Left renal cortex interstitium (tissue), 4 donors: ENCODE measurements at regions not wholly inside any gene's neighbourhood (a gene's known extent, or its start where the extent isn't known, plus 50 kb on each side); places are given as distances from the start of the nearest gene placed in this dataset.

Source experiments
- DNase-seq, 4 donors: peaks; one replicate each; pipeline ENCODE4 v3.0.0-alpha.2; 2013; ENCODE audit warnings: low read depth in 4 of 4, low spot score in 2 of 4, missing footprints in 1 of 4

- no peak for DNase-seq
These were observed 572.0 kb upstream of the MAN1A1 start for GRCh38 chr6:119921491-119922010.

GRCh38 chr6:119917186-119917585, 567.6 kb upstream of the MAN1A1 start:
- no peak for DNase-seq

GRCh38 chr6:119915971-119916370, 566.4 kb upstream of the MAN1A1 start:
- no peak for DNase-seq

GRCh38 chr6:119908157-119908556, 558.6 kb upstream of the MAN1A1 start:
- no peak for DNase-seq

GRCh38 chr6:119902681-119903080, 553.1 kb upstream of the MAN1A1 start:
- DNase-seq, result no peak

GRCh38 chr6:119896806-119897205, 547.2 kb upstream of the MAN1A1 start:
- no peak for DNase-seq

- no peak for DNase-seq
These were observed 546.1 kb upstream of the MAN1A1 start for GRCh38 chr6:119895626-119896025.

GRCh38 chr6:119894811-119895210, 545.2 kb upstream of the MAN1A1 start:
- DNase-seq, result peak in 3 of 4 donors; percentile 11 to 13 (median 13)

GRCh38 chr6:119891644-119892043, 542.1 kb upstream of the MAN1A1 start:
- DNase-seq, result no peak

GRCh38 chr6:119891206-119891605, 541.6 kb upstream of the MAN1A1 start:
- no peak for DNase-seq

GRCh38 chr6:119890470-119890869, 540.9 kb upstream of the MAN1A1 start:
- no peak for DNase-seq

- no peak for DNase-seq
These were observed 538.1 kb upstream of the MAN1A1 start for GRCh38 chr6:119887666-119888065.

GRCh38 chr6:119881416-119881815, 531.9 kb upstream of the MAN1A1 start:
- DNase-seq, result no peak

GRCh38 chr6:119880840-119881239, 531.3 kb upstream of the MAN1A1 start:
- DNase-seq, result no peak

- no peak for DNase-seq
These were observed 530.2 kb upstream of the MAN1A1 start for GRCh38 chr6:119879731-119880130.

- no peak for DNase-seq
These were observed 524.8 kb upstream of the MAN1A1 start for GRCh38 chr6:119874381-119874780.

- DNase-seq, result no peak
These were observed 523.5 kb upstream of the MAN1A1 start for GRCh38 chr6:119873107-119873506.

- no peak for DNase-seq
These were observed 522.0 kb upstream of the MAN1A1 start for GRCh38 chr6:119871520-119871919.

GRCh38 chr6:119865466-119866350, 516.1 kb upstream of the MAN1A1 start:
- no peak for DNase-seq

- no peak for DNase-seq
These were observed 513.2 kb upstream of the MAN1A1 start for GRCh38 chr6:119862719-119863118.

- DNase-seq, result no peak
These were observed 509.3 kb upstream of the MAN1A1 start for GRCh38 chr6:119858901-119859300.

GRCh38 chr6:119856136-119856535, 506.6 kb upstream of the MAN1A1 start:
- DNase-seq, result no peak
